DMS 273 treated with DMSO at 0.1 percent for 48 hours (cell line): ENCODE measurements at regions not wholly inside any gene's neighbourhood (a gene's known extent, or its start where the extent isn't known, plus 50 kb on each side); places are given as distances from the start of the nearest gene placed in this dataset.
"Not testable (repeated sequence)": the region's sequence is repeated elsewhere in the genome, so short reads cannot be mapped to it uniquely, and the experiment has no call there.

Experiments used
- DNase-seq: peaks from one replicate; lab custom pipeline; 2025; lab: John Stamatoyannopoulos, UW

DNA sequence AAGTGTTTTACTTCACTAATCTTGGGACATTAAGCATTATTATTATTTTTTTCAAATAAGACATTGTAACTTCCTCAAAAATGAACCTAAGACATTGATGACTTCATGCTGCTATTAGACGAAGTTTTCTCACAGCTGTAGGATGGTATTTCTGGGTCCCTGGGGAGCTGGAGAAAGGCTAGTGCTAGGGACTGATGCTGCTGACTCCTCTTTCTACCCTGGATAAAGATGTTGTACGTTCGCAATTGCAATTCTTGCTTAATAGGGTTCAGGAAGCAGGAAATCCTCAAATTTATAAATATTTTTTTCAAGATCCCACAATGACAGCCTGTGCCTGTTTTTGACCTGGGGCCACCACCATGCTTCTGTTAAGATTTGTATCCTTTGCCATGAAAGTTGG is 526.0 kb downstream of the CCSER2 start:
- no peak for DNase-seq

DNA sequence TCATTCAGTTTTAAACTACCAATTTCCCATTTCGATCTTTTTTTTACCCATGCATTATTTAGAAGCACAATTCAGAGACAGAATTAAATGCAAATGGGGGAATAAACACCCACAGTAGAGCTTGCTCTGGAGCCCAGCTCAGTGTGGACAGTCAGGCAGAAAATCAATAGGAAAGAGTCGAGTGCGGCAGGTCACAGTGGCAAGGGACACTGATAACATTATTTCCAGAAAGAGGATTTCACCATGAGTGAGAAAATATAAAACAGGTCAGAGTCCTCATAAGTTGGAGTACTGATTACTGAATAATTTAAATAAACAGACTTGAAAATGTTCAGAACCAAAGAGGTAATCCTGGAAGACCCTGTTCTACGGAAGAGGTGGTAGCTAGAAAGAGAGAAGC is 532.5 kb downstream of the CCSER2 start:
- DNase-seq: no peak

DNA sequence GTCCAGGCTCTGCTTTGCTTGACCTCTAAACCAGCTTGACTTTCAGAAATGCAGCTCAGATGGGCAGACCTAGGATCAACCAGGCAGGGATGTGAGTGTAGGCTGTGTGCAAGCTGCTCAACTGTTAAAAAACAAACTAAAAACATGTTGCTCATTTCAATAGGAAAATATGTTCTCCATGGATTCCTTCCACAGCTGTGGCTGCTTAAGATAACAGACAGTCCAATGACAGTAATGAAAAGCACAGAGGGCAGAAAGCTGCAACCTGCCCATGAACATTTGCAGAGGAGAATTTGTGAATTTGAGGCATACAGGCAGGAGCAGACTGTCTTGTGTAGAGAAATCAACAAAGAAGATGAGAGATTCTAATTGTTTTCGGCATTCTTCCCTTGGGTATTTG is 534.2 kb downstream of the CCSER2 start:
- no peak for DNase-seq

DNA sequence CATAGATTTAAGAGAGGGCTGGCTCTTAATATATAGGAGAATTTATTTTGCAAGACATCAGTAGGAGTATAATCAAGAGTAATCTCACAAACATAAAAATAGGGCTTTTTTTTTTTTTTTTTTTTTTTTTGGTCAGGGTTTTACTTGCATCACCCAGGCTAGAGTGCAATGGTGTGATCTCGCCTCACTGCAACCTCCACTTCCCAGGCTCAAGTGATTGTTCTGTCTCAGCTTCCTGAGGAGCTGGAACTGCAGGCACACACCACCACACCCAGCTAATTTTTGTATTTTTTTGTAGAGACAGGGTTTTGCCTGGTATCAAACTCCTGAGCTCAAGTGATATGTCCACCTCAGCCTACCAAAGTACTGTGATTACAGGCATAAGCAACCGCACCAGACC is 535.3 kb downstream of the CCSER2 start:
- DNase-seq: no peak

DNA sequence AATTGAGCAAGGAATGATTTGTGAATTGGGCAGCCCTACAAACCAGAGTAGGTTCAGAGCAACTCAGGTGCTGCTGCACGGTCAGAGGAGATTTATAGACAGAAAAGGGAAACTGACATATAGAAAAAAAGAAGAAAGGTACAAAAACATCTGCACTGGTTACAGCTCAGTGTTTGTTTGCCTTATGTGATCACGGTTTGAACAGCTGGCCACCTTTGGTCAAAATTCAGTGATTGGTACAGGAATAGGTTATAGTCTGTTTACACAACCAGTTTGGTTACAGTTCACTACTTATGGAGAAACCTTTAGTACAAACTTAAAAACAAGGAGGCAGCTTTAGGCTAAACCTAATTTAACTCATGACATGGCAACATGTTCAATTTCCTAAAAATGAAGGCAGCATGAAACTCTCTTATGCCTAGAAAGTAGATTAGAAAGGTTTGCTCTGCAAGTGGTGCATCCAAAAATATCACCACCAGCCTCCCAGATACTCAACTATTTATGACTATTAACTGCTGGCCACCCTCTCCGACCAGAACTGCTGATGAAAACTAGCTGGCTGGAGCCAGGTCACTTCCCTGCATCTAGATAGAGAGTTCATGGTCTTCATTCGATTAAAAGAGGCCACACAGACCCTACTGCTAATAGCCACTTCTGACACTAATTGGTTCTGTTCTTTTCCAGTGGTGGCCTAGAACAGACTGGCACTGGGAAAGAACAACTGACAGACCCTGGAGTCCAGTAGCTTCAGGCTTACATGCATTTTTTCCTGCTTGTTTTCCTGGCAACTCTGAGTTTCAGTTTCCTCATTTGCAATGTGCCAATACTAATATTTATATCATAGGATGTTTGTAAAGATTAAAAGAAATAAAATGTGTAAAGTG is 548.0 kb downstream of the CCSER2 start:
- DNase-seq: no peak

DNA sequence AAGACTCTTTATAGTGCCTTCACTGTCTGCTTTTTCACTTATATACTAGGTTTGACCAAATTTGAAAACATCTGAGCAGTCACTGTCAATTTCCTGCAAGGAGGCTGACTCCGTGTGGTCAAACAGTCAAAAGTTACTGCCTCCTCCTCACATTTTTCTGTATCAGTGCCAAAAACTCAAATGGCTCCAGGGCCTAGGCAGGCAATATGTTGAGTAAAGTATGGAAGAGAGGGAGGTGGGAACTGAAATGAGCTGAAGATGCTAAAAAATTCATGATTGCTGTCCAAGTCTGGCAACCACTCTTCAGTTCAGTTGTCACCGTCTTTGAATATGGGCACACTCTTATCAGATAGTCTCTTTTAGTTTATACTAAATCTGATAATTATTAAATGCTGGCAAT is 551.6 kb downstream of the CCSER2 start:
- DNase-seq: no peak

DNA sequence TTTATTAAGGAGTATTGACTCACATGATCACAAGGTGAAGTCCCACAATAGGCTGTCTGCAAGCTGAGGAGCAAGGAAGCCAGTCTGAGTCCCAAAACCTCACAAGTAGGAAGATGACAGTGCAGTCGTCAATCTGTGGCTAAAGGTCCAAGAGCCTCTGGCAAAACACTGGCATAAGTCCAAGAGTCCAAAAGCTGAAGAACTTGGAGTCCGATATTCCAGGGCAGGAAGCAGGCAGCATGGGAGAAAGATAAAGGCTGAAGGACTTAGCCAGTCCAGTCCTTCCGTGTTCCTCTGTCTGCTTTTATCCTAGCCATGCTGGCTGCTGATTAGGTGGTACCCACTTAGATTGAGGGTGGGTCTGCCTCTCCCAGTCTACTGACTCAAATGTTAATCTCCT is 553.3 kb downstream of the CCSER2 start:
- DNase-seq: not testable (repeated sequence)

DNA sequence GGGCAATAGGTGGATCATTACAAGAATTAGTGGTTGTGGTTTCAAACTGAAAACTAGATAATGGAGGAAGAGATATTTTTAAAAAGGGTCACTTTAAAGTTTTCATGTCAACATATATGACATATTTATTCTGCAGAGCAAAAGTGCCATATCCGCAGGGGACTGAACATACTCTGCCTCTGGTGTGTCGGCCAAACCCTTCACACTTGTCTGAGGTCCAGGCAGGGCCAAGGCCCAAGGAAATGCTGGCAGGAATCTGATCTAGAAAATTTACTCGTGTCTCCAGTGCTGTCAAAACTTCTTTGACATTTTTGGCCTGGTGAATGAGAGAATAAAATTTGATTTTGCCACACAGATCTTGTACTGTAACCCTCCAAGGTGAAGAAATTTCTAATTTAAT is 562.3 kb downstream of the CCSER2 start:
- no peak for DNase-seq

DNA sequence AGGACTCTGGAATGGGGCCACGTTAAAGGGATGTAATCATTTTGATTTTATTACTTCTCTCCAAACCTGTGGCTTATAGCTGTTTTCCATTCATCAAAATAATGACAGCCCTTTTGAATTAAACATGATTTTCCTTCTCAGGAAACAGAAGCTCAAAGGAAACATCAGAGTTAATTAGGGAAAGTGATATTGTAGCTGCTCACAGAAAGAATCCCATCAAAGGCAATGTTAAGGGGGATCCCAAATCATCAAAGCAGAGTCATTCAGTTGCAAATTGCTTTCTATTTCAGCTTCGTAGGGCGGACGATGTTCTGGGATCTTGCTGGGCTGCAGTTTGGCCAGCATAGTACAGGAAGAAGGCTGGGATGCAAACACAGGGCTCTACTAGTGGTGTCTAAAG is 563.2 kb downstream of the CCSER2 start:
- DNase-seq: no peak

DNA sequence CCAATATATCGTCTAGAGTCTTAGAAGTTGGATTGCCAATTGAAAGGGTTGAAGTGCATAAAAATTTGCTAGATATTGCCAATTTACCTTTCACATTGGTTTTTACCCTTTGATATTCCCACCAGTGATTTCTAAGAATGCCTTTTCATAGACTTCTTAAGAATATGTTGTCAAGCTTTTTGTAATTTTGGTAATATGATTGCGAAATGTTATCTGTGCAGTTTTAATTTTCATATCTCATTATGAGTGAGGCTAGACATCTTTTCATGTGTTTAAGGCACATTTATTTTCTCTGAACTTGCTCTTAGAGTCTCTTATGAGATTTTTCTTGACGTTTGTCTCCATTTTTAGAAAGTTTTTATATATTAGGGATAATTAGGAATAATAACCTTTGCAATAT is 567.2 kb downstream of the CCSER2 start:
- no peak for DNase-seq

DNA sequence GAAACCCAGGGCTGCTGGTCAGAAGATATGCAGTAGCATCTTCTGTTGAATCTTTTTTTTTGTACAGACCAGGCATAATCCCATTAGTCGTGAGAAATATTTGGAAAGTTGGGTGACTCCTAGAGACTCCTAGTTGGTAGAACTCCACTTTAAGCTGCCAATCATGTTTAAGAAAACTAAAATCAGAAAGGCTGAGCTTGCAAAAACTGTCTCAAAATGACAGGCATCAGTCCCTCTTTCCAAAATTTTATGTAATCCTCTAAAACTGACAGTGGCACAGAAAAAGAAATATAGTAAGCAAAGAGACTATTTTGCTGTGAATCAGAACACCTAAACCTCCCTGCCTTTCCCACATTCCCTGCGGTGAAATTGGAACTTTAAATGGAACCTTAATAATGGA is 568.5 kb downstream of the CCSER2 start:
- DNase-seq: no peak

DNA sequence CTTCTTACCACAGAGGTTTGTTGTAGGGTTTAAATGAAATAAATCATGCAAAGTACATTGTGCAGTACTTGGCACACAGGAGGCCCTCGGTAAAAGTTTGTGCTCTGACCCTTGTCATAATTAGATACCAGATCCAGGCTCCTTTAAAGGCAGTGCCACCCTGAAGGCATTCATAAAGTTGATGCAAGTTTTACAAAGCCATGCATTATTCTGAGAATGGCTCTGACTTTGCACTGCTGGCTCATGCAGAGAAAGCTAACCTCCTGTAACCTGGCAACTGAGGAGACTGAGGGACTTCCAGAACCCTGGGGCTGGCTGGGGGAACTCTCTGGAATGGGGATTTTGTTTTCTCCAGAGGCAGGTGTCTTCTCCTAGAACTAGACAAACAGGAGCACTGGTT is 570.9 kb downstream of the CCSER2 start:
- DNase-seq: no peak

DNA sequence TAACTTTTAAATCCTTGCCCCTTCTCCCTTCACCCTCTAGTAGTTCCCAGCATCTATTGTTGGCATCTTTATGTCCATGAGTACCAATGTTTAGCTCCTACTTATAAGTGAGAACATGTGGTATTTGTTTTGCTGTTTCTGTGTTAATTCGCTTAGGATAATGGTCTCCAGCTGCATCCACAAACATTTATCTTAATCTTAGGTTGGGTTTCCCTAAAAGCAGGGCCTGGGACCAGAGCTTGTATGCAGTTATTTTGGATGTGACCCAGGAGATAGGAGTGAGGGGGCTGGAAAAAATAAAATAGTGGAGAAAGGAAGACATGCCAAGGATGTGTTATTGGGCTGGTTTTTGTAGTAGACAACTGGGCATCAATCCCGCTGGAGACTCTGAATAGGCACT is 571.8 kb downstream of the CCSER2 start:
- no peak for DNase-seq

DNA sequence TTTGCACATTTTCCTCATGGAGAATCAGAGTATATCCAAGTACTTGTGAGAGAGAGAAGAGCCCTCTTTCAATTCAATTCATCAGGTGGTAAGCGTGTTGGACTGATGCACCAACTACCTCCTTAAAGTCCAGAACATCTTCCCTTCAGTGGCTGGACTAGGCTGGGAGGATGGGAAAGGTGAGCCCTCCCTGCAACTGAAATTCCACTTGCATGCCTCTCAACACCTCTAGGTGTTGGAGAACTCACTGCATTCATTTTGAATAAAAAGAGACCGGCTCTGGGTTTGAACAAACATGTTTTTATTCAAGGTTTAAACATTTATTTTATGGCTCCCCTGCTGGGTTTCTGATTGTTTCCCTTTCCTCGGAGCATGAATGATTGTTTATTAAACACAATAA is 573.5 kb downstream of the CCSER2 start:
- no peak for DNase-seq

DNA sequence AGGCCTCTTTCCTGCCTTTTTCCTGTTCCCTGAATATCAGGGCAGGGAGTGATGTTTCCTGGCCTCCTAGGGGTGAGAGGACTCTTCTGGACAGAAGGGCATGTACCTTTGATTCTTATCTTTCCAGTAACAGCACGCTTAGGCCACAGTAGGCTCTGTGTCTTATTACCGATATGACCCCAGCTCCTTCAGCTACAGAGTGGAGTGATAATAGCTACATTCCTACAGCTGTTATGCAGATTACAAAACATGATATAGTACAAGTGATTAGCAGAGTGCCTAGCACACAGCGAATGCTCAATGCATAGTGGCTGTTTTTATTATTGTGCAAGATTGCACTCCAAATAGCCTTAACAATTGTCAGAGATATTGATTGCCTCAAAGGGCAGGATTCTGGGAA is 574.2 kb downstream of the CCSER2 start:
- no peak for DNase-seq

DNA sequence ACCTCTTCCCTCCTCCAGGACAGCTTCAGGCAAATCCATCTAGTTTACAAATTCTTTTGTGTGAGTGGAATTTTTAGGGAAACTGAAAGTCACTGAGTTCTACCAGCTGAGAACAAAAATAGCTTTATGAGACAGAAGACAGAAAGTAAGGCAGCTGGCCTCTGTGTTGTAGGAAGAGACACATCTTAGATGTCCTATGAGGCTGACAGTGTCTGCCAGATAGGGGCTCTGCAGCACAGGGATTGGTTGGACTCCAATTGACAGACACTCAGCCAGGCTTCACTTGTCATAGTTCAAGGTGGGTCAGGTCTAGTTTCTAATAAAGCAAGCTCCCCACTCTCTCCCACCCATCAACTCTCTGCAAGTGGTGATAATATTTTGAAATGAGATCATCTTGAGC is 574.9 kb downstream of the CCSER2 start:
- DNase-seq: no peak

DNA sequence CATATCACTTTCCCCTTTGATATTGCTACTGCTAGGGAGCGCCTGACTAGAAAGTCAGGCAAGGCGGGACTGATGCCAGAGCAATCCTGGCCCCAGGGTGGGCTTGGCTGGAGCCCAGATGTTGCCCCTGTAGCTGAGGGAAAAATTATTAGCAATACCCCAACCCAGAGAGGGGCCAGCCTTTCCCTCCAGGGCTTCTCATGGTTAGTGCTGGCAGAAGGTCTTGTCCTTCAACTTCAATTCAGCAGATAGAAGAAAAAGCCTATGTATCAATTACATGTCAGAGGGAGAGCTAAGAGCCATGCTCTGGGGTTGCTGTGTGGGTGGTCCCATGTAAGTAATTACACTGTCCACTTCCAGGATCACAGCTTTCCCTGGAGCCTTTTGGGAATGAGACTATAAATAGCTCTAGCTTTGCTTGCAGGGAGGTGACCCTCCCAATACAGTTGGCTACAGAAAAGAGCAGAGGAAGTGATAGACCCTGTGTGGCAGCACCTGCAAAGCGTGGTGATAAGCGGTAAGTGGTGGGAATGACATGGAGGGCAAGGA is 579.1 kb downstream of the CCSER2 start:
- no peak for DNase-seq

DNA sequence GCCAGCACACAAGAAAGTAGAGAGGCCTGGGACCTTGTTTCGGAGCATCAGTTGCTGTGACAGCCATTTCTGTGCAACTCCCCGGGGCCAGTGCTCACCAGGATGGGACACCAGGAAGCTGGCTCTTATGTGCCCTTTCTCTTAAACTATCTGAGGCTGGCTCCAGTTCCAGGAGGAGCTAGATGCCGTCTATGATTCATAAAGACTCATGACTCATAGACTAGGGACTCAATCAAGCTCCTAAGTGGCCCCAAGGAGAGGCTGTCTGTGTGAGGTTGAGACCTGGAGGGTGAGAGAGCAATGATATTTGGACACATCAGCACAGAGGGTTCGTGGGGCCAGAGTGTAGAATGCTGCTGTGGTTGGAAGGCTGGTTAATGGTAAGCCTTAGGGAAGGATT is 580.1 kb downstream of the CCSER2 start:
- no peak for DNase-seq

DNA sequence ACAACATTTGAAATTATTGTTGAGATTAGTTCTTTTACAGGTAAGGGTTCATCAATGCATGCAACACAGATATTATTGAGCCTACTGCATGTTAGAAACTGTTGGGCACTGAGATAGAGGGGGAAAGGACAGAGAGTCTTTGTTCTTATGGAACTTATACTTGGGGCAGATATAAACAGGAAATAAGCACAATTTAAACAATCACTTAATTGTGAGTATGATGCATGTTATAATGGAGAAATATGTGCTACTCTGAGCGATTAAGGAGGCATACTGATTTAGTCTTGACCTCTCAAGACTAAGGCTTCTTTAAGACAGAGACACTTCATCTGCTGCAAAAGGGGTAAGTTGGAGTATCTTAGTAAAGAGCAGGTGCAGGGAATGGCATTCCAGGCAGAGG is 593.3 kb downstream of the CCSER2 start:
- no peak for DNase-seq

DNA sequence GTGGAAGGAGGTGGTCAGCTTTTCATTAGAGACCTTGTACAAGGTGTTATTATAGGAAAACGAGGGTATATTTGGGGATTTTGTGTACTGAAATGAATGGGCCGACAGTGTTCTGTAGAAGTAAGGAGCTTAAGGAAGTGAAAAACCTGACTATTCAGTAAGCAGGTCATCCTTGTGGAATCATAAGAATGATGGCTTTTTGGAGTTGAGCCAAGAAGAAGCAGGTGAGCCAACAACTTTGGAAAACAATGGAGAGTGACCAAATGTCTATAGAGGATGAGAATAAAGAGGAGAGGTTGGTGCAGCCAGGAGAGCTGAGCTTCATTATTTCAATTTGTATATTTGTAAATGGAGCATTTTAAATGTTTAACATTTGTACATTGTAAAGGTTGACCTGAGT is 595.7 kb downstream of the CCSER2 start:
- no peak for DNase-seq

DNA sequence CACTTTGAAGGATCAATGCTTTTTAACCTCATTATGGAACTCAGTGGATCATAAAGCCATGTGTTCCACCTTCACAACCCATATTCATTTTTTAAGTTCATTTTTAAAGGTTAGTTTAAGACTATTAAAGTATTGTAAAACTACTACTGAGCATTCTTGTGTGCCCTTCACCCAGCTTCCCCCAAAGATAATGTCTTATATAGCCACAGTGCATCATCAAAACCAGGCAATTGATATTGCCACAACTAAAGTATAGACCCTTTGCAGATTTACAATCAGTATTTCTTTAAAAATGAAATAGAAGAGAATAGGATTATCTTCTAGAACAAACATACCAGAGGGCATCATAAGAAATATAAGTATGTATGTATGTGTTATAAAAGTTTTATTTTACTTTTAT is 597.1 kb downstream of the CCSER2 start:
- no peak for DNase-seq

DNA sequence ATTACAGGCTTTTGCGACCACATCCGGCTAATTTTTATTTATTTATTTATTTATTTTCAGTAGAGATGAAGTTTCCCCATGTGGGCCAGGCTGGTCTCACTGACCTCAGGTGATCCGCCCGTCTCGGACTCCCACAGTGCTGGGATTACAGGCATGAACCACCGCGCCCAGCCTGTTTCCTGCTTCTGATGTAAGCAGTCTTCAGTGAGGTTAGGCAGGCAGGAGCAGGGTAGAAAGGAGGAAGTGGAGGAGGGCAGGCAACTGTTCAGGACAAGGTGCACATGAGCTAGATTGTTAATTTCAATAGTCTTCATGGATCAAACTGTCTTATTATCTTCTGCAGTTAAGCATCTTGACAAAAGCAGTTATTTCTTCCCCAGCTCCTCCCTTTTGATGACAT is 605.0 kb downstream of the CCSER2 start:
- DNase-seq: no peak

DNA sequence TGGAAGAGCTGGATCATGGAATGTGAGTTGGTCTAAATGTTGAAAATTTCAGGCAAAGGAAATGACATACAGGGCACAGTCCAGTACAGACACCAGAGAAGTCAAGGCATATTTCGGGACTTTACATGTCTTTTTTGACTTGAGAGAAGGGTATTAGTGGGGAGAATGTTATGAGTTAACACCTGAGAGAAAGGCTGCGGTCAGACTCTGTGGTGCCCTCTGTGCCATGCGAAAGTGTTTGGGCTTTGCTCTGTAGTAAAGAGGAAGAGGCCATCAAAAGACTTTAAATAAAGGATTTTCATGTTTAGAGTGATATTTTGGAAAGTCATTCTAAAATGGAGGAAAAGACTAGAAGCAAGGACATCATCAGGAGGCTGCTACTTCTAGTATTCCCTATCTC is 607.4 kb downstream of the CCSER2 start:
- DNase-seq: no peak
